Chondrocyte (in vitro differentiated cells): ENCODE measurements at regions not wholly inside any gene's neighbourhood (a gene's known extent, or its start where the extent isn't known, plus 50 kb on each side); places are given as distances from the start of the nearest gene placed in this dataset.

Experiments used
- DNase-seq: peaks from one replicate; pipeline ENCODE4 v3.0.0; 2021; ENCODE audit warnings: mixed read lengths, low spot score
- H3K27ac Mint-ChIP-seq: one replicate; pipeline ENCODE4 v1.8.0; 2021; ENCODE audit warnings: mild to moderate bottlenecking, moderate library complexity, mixed read lengths; ENCODE audit not compliant: unreplicated experiment
- H3K27me3 Mint-ChIP-seq: 2 replicates; pipeline ENCODE4 v1.8.0; 2021; ENCODE audit warnings: low read depth, mixed read lengths
- H3K36me3 Mint-ChIP-seq: 2 replicates; pipeline ENCODE4 v1.8.0; 2021; ENCODE audit warnings: low read depth, mixed read lengths
- H3K4me1 Mint-ChIP-seq: 2 replicates; pipeline ENCODE4 v1.8.0; 2021; ENCODE audit warnings: low read depth, mild to moderate bottlenecking, mixed read lengths
- H3K4me3 Mint-ChIP-seq: one replicate; pipeline ENCODE4 v1.8.0; 2021; ENCODE audit warnings: mild to moderate bottlenecking, moderate library complexity, mixed read lengths; ENCODE audit not compliant: unreplicated experiment
- H3K9me3 Mint-ChIP-seq: 2 replicates; pipeline ENCODE4 v1.8.0; 2021; ENCODE audit warnings: low read depth, mixed read lengths
- CTCF ChIP-seq: fragments of 200-600 bp; sonication (generic); IDR thresholded peaks from 2 replicates; pipeline ENCODE4 v1.5.0; 2021; ENCODE audit warnings: antibody characterized with exemption, mild to moderate bottlenecking, moderate library complexity

DNA sequence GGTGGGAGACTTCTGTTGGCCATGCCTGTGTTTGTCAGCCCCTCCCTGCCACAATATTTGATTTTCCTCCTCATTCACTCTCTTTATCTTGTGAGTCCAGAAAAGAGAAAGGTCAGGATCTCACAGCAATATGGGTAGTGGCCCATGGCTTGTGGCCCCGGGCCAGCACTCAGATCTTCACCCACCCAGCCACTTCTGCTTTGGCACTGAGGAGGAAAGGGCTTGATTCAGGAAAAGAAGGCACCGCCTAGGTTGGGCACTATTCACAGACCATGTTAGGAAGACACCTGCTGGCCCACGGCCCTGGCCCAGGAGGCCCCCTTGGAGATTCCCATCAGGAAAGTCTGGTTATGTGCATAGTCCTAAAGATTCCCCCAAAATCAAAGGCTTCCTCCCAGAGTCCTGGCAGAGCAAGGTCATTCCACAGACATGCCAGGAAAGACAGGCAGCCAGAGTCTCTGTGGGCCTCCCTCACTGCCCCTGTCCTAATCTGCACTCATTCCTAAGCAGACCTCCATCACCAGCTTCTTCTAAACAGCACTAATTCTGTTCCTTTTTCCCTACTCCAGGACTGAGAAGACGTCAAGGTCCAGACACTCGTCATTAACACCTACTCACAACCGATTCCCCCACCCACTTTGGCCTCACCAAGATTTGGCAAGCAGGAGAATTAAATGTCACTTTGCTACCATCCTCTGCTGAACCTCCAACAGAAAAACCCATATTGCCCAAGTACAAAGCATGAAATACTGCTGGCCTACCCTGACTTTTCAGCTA is 179.3 kb downstream of the DEPDC1B start:
- TF ChIP-seq CTCF = no peak
- H3K36me3 Mint-ChIP-seq = no peaks in the 10 kb centered on the region
- H3K27ac Mint-ChIP-seq = no peak overlapping the region
- peaks cover 35% of the 10 kb centered on the region for H3K4me1 Mint-ChIP-seq
- no peaks in the 10 kb centered on the region for H3K9me3 Mint-ChIP-seq
- no peak for DNase-seq
- H3K27me3 Mint-ChIP-seq = no peaks in the 10 kb centered on the region
- H3K4me3 Mint-ChIP-seq = no peak overlapping the region

DNA sequence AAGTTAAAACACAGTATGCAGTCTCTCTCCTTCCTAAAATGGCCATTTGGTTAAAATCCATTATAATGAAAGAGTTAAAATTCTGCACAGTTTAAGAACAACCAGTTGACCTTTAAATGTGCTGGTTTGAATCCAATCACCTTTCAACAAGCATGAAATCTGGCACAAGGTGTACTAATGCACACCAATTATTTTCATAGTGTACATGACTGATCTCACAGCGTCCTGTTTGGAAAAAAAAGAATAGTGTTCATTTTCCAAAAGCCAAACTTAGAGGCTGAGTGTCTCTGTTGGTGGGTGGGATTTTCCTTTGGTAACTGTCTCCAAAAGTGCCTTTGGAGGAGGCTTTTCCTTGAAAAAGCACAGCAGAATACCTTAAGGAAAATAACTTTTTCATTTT is 180.6 kb downstream of the DEPDC1B start:
- no peak overlapping the region for H3K4me3 Mint-ChIP-seq

GRCh38 chr5:60517850-60518249 is 182.1 kb downstream of the DEPDC1B start:
- H3K4me3 Mint-ChIP-seq = no peak overlapping the region
- no peaks in the 10 kb centered on the region for H3K27me3 Mint-ChIP-seq
- peaks cover 33% of the 10 kb centered on the region for H3K4me1 Mint-ChIP-seq
- no peaks in the 10 kb centered on the region for H3K36me3 Mint-ChIP-seq
- DNase-seq = no peak
- H3K27ac Mint-ChIP-seq = no peak overlapping the region
- TF ChIP-seq CTCF = no peak
- H3K9me3 Mint-ChIP-seq = no peaks in the 10 kb centered on the region

More for the DNA sequence above, 180.6 kb downstream of the DEPDC1B start:
- H3K27ac Mint-ChIP-seq = peak overlapping the region; percentile 60
- H3K36me3 Mint-ChIP-seq = no peaks in the 10 kb centered on the region
- H3K9me3 Mint-ChIP-seq = no peaks in the 10 kb centered on the region
- no peak for TF ChIP-seq CTCF
- H3K27me3 Mint-ChIP-seq = no peaks in the 10 kb centered on the region
- H3K4me1 Mint-ChIP-seq = peaks cover 30% of the 10 kb centered on the region
- DNase-seq = no peak

GRCh38 chr5:60517094-60517694 is 182.8 kb downstream of the DEPDC1B start:
- H3K27me3 Mint-ChIP-seq = no peaks in the 10 kb centered on the region
- no peak overlapping the region for H3K27ac Mint-ChIP-seq
- H3K36me3 Mint-ChIP-seq = no peaks in the 10 kb centered on the region
- H3K9me3 Mint-ChIP-seq = no peaks in the 10 kb centered on the region
- TF ChIP-seq CTCF = no peak
- H3K4me3 Mint-ChIP-seq = no peak overlapping the region
- peaks cover 34% of the 10 kb centered on the region for H3K4me1 Mint-ChIP-seq
- no peak for DNase-seq

DNA sequence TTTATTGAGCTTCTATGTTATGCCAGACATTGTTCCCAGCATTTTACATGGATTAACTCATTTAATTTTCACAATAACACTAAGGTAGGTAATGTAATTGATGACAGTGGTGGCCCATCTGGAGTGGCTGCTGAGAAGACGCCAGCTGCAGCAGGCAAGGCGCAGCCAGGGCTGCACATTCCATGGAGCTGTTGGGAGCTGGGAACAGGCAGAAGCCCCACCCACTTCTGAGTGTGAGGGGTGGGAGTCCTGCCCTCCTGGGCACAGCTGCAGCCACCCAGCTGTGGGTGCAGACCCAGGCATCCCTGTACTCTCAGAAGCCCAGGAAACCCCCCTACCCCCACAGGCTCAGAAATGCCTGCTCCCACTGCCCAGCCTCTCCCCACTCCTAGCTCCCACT is 183.3 kb downstream of the DEPDC1B start:
- no peaks in the 10 kb centered on the region for H3K27me3 Mint-ChIP-seq
- TF ChIP-seq CTCF = no peak
- no peak overlapping the region for H3K4me3 Mint-ChIP-seq
- no peaks in the 10 kb centered on the region for H3K9me3 Mint-ChIP-seq
- no peak for DNase-seq
- no peak overlapping the region for H3K27ac Mint-ChIP-seq
- H3K4me1 Mint-ChIP-seq = peaks cover 37% of the 10 kb centered on the region
- no peaks in the 10 kb centered on the region for H3K36me3 Mint-ChIP-seq
